CD4-positive, alpha-beta T cell (primary cell): ENCODE measurements at regions not wholly inside any gene's neighbourhood (a gene's known extent, or its start where the extent isn't known, plus 50 kb on each side); places are given as distances from the start of the nearest gene placed in this dataset.

Source experiments
- ATAC-seq: fragments of 200-7000 bp; cut with Tn5 transposase; one replicate; pipeline ENCODE4 v1.10.0; 2022; ENCODE audit warnings: mild to moderate bottlenecking; ENCODE audit not compliant: poor library complexity
- CTCF ChIA-PET: fragments of 350-600 bp; sonication (Branson Sonifier 250); formaldehyde crosslinking; loops from one replicate; lab custom pipeline; 2021; ENCODE audit warnings: antibody characterized with exemption, inconsistent platforms; lab: Charles Lee
- POLR2A ChIA-PET: fragments of 350-600 bp; sonication (Branson Sonifier 250); formaldehyde crosslinking; loops from one replicate; lab custom pipeline; 2021; ENCODE audit warnings: antibody characterized with exemption, inconsistent platforms; lab: Charles Lee
- DNase-seq, 14 experiments: peaks; one replicate each; pipeline ENCODE4 v3.0.0-alpha.2; 2013 to 2020; ENCODE audit warnings: mixed read lengths in 2 of 14
- H3K27ac ChIP-seq, 2 donors: one replicate each; pipeline versions ENCODE4 v1.5.1 to v1.7.0; 2013; ENCODE audit warnings: low read length in 2 of 2, low read depth in 1 of 2, mild to moderate bottlenecking in 1 of 2
- H3K27me3 ChIP-seq, 2 experiments: 1 replicate in 1 of 2; 2 replicates in 1 of 2; pipeline versions ENCODE4 v1.6.1 to v1.7.0; 2013; ENCODE audit warnings: low read length in 2 of 2, control low read depth in 1 of 2, mild to moderate bottlenecking in 1 of 2, moderate library complexity in 1 of 2; ENCODE audit not compliant: insufficient read depth in 2 of 2, control insufficient read depth in 1 of 2
- H3K36me3 ChIP-seq: one replicate; pipeline ENCODE4 v1.6.1; 2013; ENCODE audit warnings: low read length, control low read depth; ENCODE audit not compliant: insufficient read depth
- H3K4me1 ChIP-seq: one replicate; pipeline ENCODE4 v1.6.1; 2013; ENCODE audit warnings: low read length, control low read depth; ENCODE audit not compliant: insufficient read depth
- H3K4me3 ChIP-seq: one replicate; pipeline ENCODE4 v1.5.1; 2013; ENCODE audit warnings: mild to moderate bottlenecking, low read length, moderate library complexity
- H3K9me3 ChIP-seq, 2 experiments: 1 replicate in 1 of 2; 2 replicates in 1 of 2; pipeline versions ENCODE4 v1.6.1 to v1.7.0; 2013; ENCODE audit warnings: low read length in 2 of 2, mild to moderate bottlenecking in 2 of 2, control low read depth in 1 of 2, moderate library complexity in 1 of 2; ENCODE audit not compliant: control insufficient read depth in 1 of 2, insufficient read depth in 1 of 2
- H3K27ac Mint-ChIP-seq: one replicate; pipeline ENCODE4 v1.8.0; 2020; ENCODE audit warnings: mixed read lengths
- H3K27me3 Mint-ChIP-seq: one replicate; pipeline ENCODE4 v1.8.0; 2021; ENCODE audit warnings: mixed read lengths
- H3K36me3 Mint-ChIP-seq: one replicate; pipeline ENCODE4 v1.8.0; 2021; ENCODE audit warnings: low read depth, mixed read lengths
- H3K4me1 Mint-ChIP-seq: one replicate; pipeline ENCODE4 v1.8.0; 2021; ENCODE audit warnings: low read depth, mixed read lengths
- H3K4me3 Mint-ChIP-seq: one replicate; pipeline ENCODE4 v1.8.0; 2020; ENCODE audit warnings: mild to moderate bottlenecking, mixed read lengths
- H3K9me3 Mint-ChIP-seq: one replicate; pipeline ENCODE4 v1.8.0; 2020; ENCODE audit warnings: mixed read lengths
- CTCF ChIP-seq: fragments of 200-600 bp; IDR thresholded peaks from one replicate; pipeline ENCODE4 v1.8.0; 2022; ENCODE audit warnings: antibody characterized with exemption, mild to moderate bottlenecking
- intact Hi-C, 2 experiments: fragments of 100-400 bp; cut with DNase I in 1 of 2; cut with micrococcal nuclease in 1 of 2; formaldehyde crosslinking; loops; one replicate each; pipeline versions ENCODE4 v1.15.1 to v1.9.0; 2023 to 2025; cut with DNase I, micrococcal nuclease

GRCh38 chr2:56681659-56682396 is 498.0 kb downstream of the CCDC85A start:
- Histone ChIP-seq H3K4me3 (no peak overlapping the region), H3K9me3 (no peaks in the 10 kb centered on the region), H3K36me3 (no peaks in the 10 kb centered on the region), H3K27ac (no peak overlapping the region), H3K4me1 (no peaks in the 10 kb centered on the region), H3K27me3 (no peaks in the 10 kb centered on the region)
- Mint-ChIP-seq H3K4me1 (no peaks in the 10 kb centered on the region), H3K36me3 (no peaks in the 10 kb centered on the region), H3K9me3 (peaks cover 14% of the 10 kb centered on the region), H3K27ac (no peak overlapping the region), H3K4me3 (no peak overlapping the region), H3K27me3 (no peaks in the 10 kb centered on the region)
- DNase-seq (no peak), ATAC-seq (no peak)
- CTCF ChIA-PET = no interaction called here
- POLR2A ChIA-PET = no interaction called here
- no peak for TF ChIP-seq CTCF
- intact Hi-C loops = no loop called here

GRCh38 chr2:56682397-56682760 is 498.6 kb downstream of the CCDC85A start:
- no peaks in the 10 kb centered on the region for H3K9me3 ChIP-seq
- ChIA-PET CTCF (no interaction called here), POLR2A (no interaction called here)
- H3K27me3 Mint-ChIP-seq = no peaks in the 10 kb centered on the region
- no peaks in the 10 kb centered on the region for H3K36me3 ChIP-seq
- H3K4me3 ChIP-seq = no peak overlapping the region
- no peak overlapping the region for H3K4me3 Mint-ChIP-seq
- DNase-seq (no peak), ATAC-seq (no peak)
- intact Hi-C loops = no loop called here
- peaks cover 10% of the 10 kb centered on the region for H3K9me3 Mint-ChIP-seq
- no peak overlapping the region for H3K27ac Mint-ChIP-seq
- H3K4me1 ChIP-seq = no peaks in the 10 kb centered on the region
- TF ChIP-seq CTCF = no peak
- no peaks in the 10 kb centered on the region for H3K36me3 Mint-ChIP-seq
- H3K27me3 ChIP-seq = no peaks in the 10 kb centered on the region
- H3K27ac ChIP-seq = no peak overlapping the region
- H3K4me1 Mint-ChIP-seq = no peaks in the 10 kb centered on the region

- H3K27ac ChIP-seq = no peak overlapping the region
- intact Hi-C loops = no loop called here
- no peaks in the 10 kb centered on the region for H3K27me3 ChIP-seq
- H3K4me3 ChIP-seq = no peak overlapping the region
- Mint-ChIP-seq H3K4me1 (no peaks in the 10 kb centered on the region), H3K4me3 (no peak overlapping the region), H3K27ac (no peak overlapping the region), H3K36me3 (no peaks in the 10 kb centered on the region), H3K27me3 (no peaks in the 10 kb centered on the region), H3K9me3 (peaks cover 7% of the 10 kb centered on the region)
- CTCF ChIA-PET = no interaction called here
- H3K36me3 ChIP-seq = no peaks in the 10 kb centered on the region
- H3K4me1 ChIP-seq = no peaks in the 10 kb centered on the region
- no peak for TF ChIP-seq CTCF
- DNase-seq (no peak), ATAC-seq (no peak)
- no peaks in the 10 kb centered on the region for H3K9me3 ChIP-seq
- POLR2A ChIA-PET = no interaction called here
These were observed 500.5 kb downstream of the CCDC85A start for GRCh38 chr2:56684327-56684726.
